GM21717 (cell line): ENCODE measurements at regions not wholly inside any gene's neighbourhood (a gene's known extent, or its start where the extent isn't known, plus 50 kb on each side); places are given as distances from the start of the nearest gene placed in this dataset.

Experiments used
- ATAC-seq: cut with Tn5 transposase; IDR thresholded peaks from one replicate; pipeline ENCODE4 v1.9.1; 2021; ENCODE audit warnings: mild to moderate bottlenecking, moderate library complexity; ENCODE audit not compliant: unreplicated experiment

DNA sequence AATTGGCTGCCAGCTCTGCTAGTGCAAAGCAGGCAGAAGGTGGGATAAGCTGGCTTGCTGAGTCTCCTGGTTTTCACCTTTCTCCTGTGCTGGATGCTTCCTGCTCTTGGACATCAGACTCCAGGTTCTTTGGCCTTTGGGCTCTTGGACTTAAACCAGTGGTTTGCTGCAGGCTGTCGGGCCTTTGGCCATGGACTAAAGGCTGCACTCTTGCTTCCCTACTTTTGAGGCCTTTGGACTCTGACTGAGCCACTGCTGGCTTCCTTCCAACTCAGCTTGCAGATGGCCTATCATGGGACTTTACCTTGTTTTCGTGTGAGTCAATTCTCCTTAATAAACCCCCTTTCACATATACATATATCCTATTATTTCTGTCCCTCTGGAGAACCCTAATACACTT lies 1293.9 kb upstream of the CDH6 start:
- no peak for ATAC-seq

DNA sequence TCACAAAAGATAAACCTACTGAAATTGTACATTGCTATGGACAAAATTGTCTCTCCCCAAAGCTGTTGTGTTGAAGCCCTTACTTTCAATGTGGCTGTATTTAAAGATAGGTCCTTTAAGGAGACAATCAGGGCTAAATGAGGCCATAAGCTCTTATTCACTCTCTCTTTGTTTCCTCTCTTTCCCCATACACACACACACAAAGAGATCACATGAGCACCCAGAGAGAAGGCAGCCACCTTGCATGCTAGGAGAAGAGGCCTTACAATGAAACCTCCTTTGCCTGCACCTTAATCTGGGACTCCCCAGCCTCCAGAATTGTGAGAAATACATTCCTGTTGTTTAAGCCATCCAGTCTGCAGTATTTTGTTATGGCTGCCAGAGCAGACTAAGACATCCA lies 1295.6 kb upstream of the CDH6 start:
- ATAC-seq = no peak

DNA sequence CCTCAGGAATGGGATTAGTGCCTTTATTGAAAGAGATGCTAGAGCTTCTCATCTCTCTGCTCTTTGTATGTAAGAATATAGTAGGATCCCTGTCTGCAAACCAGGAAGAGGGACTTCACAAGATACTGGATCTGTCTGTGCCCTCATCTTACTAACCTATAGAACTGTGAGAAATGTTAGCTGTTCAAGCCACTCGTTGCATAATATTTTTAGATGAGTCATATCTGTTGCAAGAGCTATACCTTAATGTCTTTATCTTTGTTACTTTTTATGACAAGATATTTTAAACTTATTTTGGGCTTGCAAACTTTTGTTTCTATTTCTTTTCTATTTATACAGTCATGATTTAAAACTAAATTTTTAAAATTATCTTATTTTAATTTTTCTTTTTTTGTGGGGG lies 1296.8 kb upstream of the CDH6 start:
- no peak for ATAC-seq

DNA sequence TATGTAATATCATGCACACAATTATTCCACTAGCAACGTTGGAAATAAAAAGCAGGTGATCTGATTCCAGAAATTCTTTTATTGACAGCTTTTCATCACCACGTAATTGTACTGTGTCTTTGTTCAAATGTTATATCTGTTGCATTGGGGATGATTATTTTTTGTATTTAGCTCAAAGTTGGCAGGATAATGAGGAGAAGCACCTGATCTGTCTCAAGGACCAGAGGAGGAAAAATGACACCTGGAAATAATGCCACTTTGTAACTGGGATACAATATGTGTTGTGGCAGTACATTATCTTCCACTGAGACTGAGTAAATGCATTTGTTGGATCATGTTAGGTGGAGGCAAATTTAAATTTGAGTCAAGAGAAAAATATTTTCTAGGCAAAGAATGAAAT lies 1298.8 kb upstream of the CDH6 start:
- ATAC-seq = no peak

DNA sequence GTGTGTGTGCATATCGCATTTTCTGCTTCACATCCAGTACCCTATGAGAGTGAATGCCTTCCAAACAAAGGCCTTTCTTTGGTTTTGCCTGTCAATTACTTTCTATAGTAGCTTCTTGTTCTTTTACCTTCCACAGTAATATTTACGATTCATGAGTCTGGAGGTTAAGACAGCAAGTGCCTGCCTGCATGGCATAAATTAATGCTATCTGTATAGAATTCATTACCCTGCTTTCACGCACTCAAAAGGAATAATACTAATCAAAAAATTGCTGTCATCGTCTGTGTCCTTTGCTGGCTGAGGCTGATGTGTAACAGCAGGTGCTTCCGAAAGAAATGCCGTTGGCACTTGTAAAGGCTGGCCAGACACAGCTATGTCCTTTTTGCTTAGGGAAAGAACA lies 1304.4 kb upstream of the CDH6 start:
- no peak for ATAC-seq

DNA sequence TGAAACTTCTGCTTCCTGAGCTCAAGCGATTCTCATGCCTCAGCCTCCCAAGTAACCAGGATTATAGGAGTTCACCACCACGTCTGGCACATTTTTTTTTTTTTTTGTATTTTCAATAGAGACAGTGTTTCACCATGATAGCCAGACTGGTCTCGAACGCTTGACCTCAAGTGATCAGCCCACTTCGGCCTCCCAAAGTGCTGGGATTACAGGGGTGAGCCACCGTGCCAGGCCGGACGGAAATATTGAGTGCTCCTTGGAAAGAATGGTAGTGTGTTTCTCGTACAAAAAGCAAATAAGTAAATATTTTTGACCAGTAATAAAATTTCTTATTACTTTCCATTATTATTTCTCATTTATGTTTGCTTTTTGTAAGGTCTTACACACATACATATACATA lies 1307.9 kb upstream of the CDH6 start:
- no peak for ATAC-seq

DNA sequence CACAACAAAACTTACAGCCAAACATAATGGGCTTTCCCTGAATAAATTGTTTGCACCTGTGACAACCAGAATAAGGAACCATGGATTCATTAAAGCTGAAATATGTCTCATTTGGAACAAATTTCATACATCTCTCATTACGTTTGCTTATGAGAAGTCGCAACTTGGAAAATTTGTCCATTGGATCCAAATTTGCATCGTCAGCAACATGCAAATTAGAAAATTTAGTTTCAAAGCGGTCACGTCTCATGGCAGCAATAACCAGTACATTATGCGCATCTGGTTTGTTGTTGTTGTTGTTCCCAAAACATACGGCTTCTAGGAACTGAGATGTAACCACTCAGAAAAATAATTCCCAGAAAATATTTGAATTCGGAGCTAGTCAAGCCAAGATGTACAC lies 1311.5 kb upstream of the CDH6 start:
- ATAC-seq = no peak

DNA sequence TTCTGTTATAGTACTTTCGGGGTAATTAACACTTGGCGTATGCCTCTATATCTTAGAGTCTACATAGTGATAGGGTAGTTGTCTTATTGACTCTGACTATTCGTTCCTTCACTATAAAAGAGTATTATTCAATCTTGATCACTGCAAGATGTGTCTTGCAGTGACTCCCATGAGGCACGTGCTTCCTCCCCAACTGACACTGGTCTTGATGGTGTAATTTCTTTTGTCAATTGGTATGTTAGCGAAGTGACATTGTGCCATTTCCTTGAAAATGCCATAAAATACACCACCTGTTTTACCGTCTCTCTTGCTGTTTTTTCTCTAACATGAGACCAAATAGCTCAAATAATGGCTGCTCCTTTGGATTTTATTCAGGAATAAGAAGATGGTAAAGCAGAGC lies 1314.1 kb upstream of the CDH6 start:
- ATAC-seq = no peak

- ATAC-seq = no peak
These were observed 1314.9 kb upstream of the CDH6 start for GRCh38 chr5:29878599-29878998.

DNA sequence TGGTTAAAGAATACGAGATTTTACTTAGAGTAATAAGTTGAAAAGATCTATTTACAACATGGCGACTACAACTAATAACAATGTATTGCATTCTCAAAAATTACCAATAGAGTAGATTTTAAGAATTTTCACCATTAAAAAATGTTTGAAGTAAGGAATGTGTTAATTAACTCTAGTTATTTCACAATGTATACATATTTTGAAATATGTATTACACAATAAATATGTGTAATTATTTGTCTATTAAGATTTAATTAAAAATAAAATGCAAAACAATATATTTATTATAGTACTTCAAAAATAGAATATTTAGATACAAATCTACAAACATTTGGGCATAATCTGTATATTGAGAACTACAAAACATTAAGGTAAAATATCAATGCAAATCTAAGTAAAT lies 1326.3 kb upstream of the CDH6 start:
- ATAC-seq = no peak

GRCh38 chr5:29853711-29854220 lies 1339.7 kb upstream of the CDH6 start:
- no peak for ATAC-seq

DNA sequence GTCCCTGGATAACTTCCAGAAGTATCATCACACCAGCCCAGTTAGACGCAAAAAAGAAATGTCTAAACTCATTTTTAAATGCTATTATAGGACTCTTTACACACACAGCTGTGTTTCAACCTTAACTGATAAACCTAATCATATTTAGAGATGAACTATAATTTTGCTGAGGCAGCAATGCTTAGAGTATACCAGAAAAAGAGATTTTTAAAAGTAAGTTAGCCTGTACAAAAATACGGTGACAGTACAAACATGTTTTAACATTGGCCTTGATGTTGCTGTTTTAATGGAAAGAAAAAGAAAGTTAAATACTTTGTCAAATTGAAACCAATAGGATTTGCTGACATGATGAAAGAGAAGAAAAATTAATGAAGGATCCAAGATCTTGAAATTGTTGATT lies 1341.2 kb upstream of the CDH6 start:
- ATAC-seq = no peak

GRCh38 chr5:29845206-29845605 lies 1348.3 kb upstream of the CDH6 start:
- no peak for ATAC-seq

GRCh38 chr5:29833394-29833793 lies 1360.1 kb upstream of the CDH6 start:
- ATAC-seq = no peak

DNA sequence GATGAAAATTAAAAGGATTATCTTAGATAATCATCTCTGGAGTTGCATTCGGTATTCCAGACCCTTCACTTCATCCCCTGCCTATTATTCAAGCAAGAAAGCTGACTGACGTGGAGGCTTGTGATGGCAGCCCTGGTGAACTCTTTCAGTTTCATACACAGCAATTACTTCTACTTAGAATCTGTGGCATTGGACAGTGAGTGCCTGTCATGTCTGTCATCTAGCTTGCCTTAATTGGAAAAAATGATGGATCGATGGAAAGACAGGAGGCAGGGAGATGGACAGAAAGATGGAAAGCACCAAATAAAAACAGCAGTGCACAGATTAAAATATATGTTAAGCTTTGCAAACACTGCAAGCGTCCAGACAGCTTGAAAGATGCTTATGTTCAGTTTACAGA lies 1371.0 kb upstream of the CDH6 start:
- ATAC-seq = no peak

DNA sequence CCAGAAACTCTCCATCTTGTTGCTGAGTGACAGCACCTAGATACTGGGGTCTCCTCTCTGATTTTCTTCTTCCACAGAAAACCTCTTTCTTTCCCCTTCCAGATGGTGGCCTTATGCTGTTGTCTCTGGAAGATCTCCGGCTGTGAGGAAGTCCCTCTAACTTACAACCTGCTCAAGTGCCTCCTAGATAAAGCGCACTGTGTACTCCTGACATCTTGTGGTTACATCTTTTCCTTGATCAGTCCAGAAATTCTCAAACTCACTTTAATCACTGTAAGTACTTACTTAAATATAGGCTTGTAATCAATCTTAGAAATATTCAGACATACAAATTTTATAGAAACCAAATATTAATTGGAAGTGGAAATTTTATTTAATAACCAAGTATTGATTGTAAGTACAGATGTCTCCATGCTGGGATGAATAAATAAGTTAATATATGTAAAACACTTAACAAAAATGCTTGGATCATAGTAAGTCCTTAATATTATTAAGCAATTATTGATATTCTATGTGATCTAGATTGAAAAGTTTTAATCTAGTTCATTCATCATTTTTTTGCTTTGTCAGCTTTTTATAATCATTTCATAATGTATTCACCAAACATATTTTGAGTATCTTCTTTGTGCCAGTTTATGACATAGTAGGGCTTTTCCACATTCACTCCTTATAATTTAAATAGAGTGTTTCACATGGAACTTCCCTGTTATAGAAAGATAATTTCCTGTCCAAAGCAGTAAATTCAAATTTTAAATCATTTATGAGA lies 1381.4 kb upstream of the CDH6 start:
- ATAC-seq = no peak

DNA sequence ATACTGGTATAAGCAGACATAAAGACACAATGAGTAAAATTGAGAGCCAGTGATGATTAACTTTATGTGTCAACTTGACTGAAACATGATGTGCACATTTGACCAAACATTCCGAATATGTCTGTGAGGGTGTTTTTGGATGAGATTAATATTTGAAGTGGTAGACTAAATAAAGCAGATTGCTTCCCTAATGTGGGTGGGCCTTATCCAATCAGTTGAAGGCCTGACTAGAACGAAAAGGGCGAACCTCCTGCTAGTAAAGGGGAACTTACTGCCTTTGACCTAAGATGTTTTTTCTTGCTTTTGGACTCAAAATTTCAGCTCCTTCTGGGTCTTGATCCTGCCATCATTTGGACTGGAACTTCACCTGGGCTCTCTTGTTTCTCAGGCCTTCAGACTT lies 1387.7 kb upstream of the CDH6 start:
- no peak for ATAC-seq

- ATAC-seq = no peak
These were observed 1392.7 kb upstream of the CDH6 start for GRCh38 chr5:29800752-29801151.

GRCh38 chr5:29796013-29796412 lies 1397.5 kb upstream of the CDH6 start:
- ATAC-seq = no peak

GRCh38 chr5:29795096-29795652 lies 1398.3 kb upstream of the CDH6 start:
- ATAC-seq = no peak

- no peak for ATAC-seq
These were observed 1399.2 kb upstream of the CDH6 start for GRCh38 chr5:29794141-29794787.

DNA sequence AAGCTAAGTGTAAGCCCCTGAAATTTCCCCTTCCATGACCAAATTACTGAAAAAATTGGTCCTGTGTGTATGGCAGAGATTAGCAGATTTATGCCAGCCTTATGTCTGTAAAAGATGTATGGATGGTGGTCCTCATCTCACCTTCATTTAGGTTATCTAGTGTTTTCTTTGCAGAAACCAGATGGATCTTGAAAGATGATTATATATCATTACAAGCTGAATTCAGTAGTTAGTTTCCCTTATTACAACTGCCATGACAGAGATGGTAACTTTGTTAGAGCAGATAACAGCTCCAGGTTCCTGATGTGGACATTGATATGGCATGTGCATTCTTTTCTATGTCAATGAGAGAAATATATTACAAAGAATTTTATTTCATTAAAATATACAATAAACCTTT lies 1403.2 kb upstream of the CDH6 start:
- ATAC-seq = no peak
